GM19240 (cell line): ENCODE measurements at regions not wholly inside any gene's neighbourhood (a gene's known extent, or its start where the extent isn't known, plus 50 kb on each side); places are given as distances from the start of the nearest gene placed in this dataset.

Source experiments
- DNase-seq: peaks from one replicate; pipeline ENCODE4 v3.0.0; 2011; ENCODE audit warnings: low spot score; ENCODE audit not compliant: insufficient read length

- DNase-seq, result no peak
These were observed 1168.2 kb upstream of the ZEB2 start for GRCh38 chr2:145688156-145688555.

- DNase-seq, result no peak
These were observed 1167.7 kb upstream of the ZEB2 start for GRCh38 chr2:145687442-145688134.

GRCh38 chr2:145685383-145686050, 1165.6 kb upstream of the ZEB2 start:
- DNase-seq, result no peak

- no peak for DNase-seq
These were observed 1162.7 kb upstream of the ZEB2 start for GRCh38 chr2:145682546-145683157.

GRCh38 chr2:145680276-145680675, 1160.4 kb upstream of the ZEB2 start:
- DNase-seq, result no peak

- no peak for DNase-seq
These were observed 1157.5 kb upstream of the ZEB2 start for GRCh38 chr2:145677371-145677770.

GRCh38 chr2:145674705-145675104, 1154.8 kb upstream of the ZEB2 start:
- no peak for DNase-seq

GRCh38 chr2:145669301-145669700, 1149.4 kb upstream of the ZEB2 start:
- no peak for DNase-seq

- no peak for DNase-seq
These were observed 1146.6 kb upstream of the ZEB2 start for GRCh38 chr2:145666552-145666951.

GRCh38 chr2:145657265-145657664, 1137.3 kb upstream of the ZEB2 start:
- no peak for DNase-seq

- DNase-seq, result no peak
These were observed 1135.3 kb upstream of the ZEB2 start for GRCh38 chr2:145655165-145655765.

- DNase-seq, result no peak
These were observed 1134.8 kb upstream of the ZEB2 start for GRCh38 chr2:145654746-145655145.

GRCh38 chr2:145654156-145654555, 1134.2 kb upstream of the ZEB2 start:
- no peak for DNase-seq

- no peak for DNase-seq
These were observed 1133.6 kb upstream of the ZEB2 start for GRCh38 chr2:145653553-145653952.

GRCh38 chr2:145652571-145653545, 1132.9 kb upstream of the ZEB2 start:
- no peak for DNase-seq

- no peak for DNase-seq
These were observed 1132.1 kb upstream of the ZEB2 start for GRCh38 chr2:145652036-145652435.

- no peak for DNase-seq
These were observed 1130.3 kb upstream of the ZEB2 start for GRCh38 chr2:145650226-145650625.

- DNase-seq, result no peak
These were observed 1129.1 kb upstream of the ZEB2 start for GRCh38 chr2:145649061-145649460.

- DNase-seq, result peak; percentile 1
These were observed 1124.9 kb upstream of the ZEB2 start for GRCh38 chr2:145644820-145645302.

GRCh38 chr2:145638675-145639074, 1118.8 kb upstream of the ZEB2 start:
- no peak for DNase-seq
